Adrenal gland (tissue), 5 donors: ENCODE measurements at regions not wholly inside any gene's neighbourhood (a gene's known extent, or its start where the extent isn't known, plus 50 kb on each side); places are given as distances from the start of the nearest gene placed in this dataset.

ENCODE experiments used
- CTCF ChIP-seq, 6 experiments: fragments of 450-650 bp in 4 of 6; fragments of 200-600 bp in 2 of 6; sonication (generic) in 1 of 6; IDR thresholded peaks; 1 replicate in 5 of 6; 2 replicates in 1 of 6; pipeline versions ENCODE4 v1.5.1 to v1.8.0; 2016 to 2021; ENCODE audit warnings: antibody characterized with exemption in 6 of 6, mild to moderate bottlenecking in 2 of 6, moderate library complexity in 1 of 6
- POLR2A ChIP-seq, 2 donors: fragments of 450-650 bp; IDR thresholded peaks; one replicate each; pipeline ENCODE4 v1.6.1; 2017; ENCODE audit warnings: antibody characterized with exemption in 2 of 2, mild to moderate bottlenecking in 2 of 2, moderate library complexity in 1 of 2
- donor health status: DM: no; HTN: no; CAD: no.

- TF ChIP-seq CTCF (IDR thresholded peaks at IDR 0.05) (no peak), POLR2A (IDR thresholded peaks at IDR 0.05) (no peak)
Measured at GRCh38 chr6:137977814-137978213, 110.8 kb downstream of the TNFAIP3 start.
